HCT116 (cell line): ENCODE measurements at regions not wholly inside any gene's neighbourhood (a gene's known extent, or its start where the extent isn't known, plus 50 kb on each side); places are given as distances from the start of the nearest gene placed in this dataset.

ENCODE experiments used
- ATAC-seq: fragments of 200-7000 bp; cut with Tn5 transposase; 2 replicates; pipeline ENCODE4 v1.9.1; 2020; ENCODE audit warnings: mild to moderate bottlenecking, moderate library complexity
- BruUV-seq: library from RNA; stranded (reverse); fragments of 400-500 nt; replicated peaks from 2 replicates; lab custom pipeline; 2021; lab: Mats Ljungman, UMichigan
- CTCF ChIA-PET: fragments of 300-600 bp; sonication (Branson Sonifier 250); formaldehyde crosslinking; loops from one replicate; lab custom pipeline; 2021; ENCODE audit warnings: antibody characterized with exemption; lab: Charles Lee
- POLR2A ChIA-PET: fragments of 300-600, 350-600 bp; sonication (Branson Sonifier 250); formaldehyde crosslinking; loops from one replicate; lab custom pipeline; 2021; ENCODE audit warnings: antibody characterized with exemption; lab: Charles Lee
- RAD21 ChIA-PET, 2 experiments: fragments of 300-600 bp; sonication (Branson Sonifier 250); formaldehyde crosslinking; loops; one replicate each; lab custom pipeline; 2023; ENCODE audit warnings: low total read pairs in 2 of 2; ENCODE audit not compliant: uncharacterized antibody in 2 of 2, unreplicated experiment in 2 of 2, low non-redundant PET in 1 of 2; lab: Charles Lee
- DNase-seq: peaks from one replicate; pipeline ENCODE4 v3.0.0-alpha.2; 2010; ENCODE audit warnings: low read depth, low spot score
- H2AFZ ChIP-seq: fragments of 200-600 bp; shearing (Covaris generic), sonication (generic); 2 replicates; pipeline ENCODE4 v1.6.1; 2017; ENCODE audit warnings: low read depth, mixed run types, mixed read lengths, antibody characterized with exemption, low read length; ENCODE audit not compliant: poor library complexity, severe bottlenecking
- H3K27ac ChIP-seq: 2 replicates; pipeline ENCODE4 v1.5.1; 2012; ENCODE audit warnings: low read depth, low read length
- H3K27me3 ChIP-seq: fragments of 200-600 bp; sonication (generic); 2 replicates; pipeline ENCODE4 v1.6.1; 2016; ENCODE audit warnings: mixed run types, low read length, mixed read lengths; ENCODE audit not compliant: insufficient read depth
- H3K36me3 ChIP-seq, 2 experiments: fragments of 200-500 bp in 1 of 2; fragments of 200-600 bp in 1 of 2; sonication (Bioruptor generic) in 1 of 2; sonication (generic) in 1 of 2; 2 replicates each; pipeline versions ENCODE4 v1.5.1 to v1.6.1; 2014 to 2016; ENCODE audit warnings: low read length in 2 of 2, inconsistent platforms in 1 of 2, mixed read lengths in 1 of 2, mixed run types in 1 of 2; ENCODE audit not compliant: insufficient read depth in 2 of 2, control insufficient read depth in 1 of 2
- H3K4me1 ChIP-seq, 2 experiments: fragments of 200-600 bp in 1 of 2; sonication (generic) in 1 of 2; 2 replicates each; pipeline versions ENCODE4 v1.5.1 to v1.6.1; 2012 to 2017; ENCODE audit warnings: low read length in 2 of 2, inconsistent platforms in 1 of 2, mild to moderate bottlenecking in 1 of 2, mixed read lengths in 1 of 2, mixed run types in 1 of 2, moderate library complexity in 1 of 2; ENCODE audit not compliant: insufficient read depth in 2 of 2, control insufficient read depth in 1 of 2
- H3K4me2 ChIP-seq: fragments of 200-600 bp; sonication (generic); 2 replicates; pipeline ENCODE4 v1.6.1; 2017; ENCODE audit warnings: mixed run types, low read length, mixed read lengths
- H3K4me3 ChIP-seq, 2 experiments: fragments of 200-600 bp in 1 of 2; sonication (generic) in 1 of 2; replicated peaks in 1 of 2; 2 replicates each; pipeline ENCODE4 v1.5.1; 2011 to 2016; ENCODE audit warnings: low read length in 2 of 2, control low read depth in 1 of 2, low read depth in 1 of 2, mild to moderate bottlenecking in 1 of 2, mixed read lengths in 1 of 2, mixed run types in 1 of 2
- H3K79me2 ChIP-seq: fragments of 200-600 bp; sonication (generic); 2 replicates; pipeline ENCODE4 v1.6.1; 2017; ENCODE audit warnings: mild to moderate bottlenecking, mixed run types, low read length, moderate library complexity, mixed read lengths; ENCODE audit not compliant: insufficient read depth
- H3K9ac ChIP-seq: fragments of 200-600 bp; sonication (generic); 2 replicates; pipeline ENCODE4 v1.6.1; 2016; ENCODE audit warnings: low read length, mixed read lengths
- H3K9me2 ChIP-seq: fragments of 200-600 bp; sonication (generic), shearing (Covaris generic); 2 replicates; pipeline ENCODE4 v1.6.1; 2017; ENCODE audit warnings: mixed run types, mild to moderate bottlenecking, moderate library complexity; ENCODE audit not compliant: insufficient read depth
- H3K9me3 ChIP-seq, 2 experiments: fragments of 200-500 bp in 1 of 2; fragments of 200-600 bp in 1 of 2; sonication (Bioruptor generic) in 1 of 2; sonication (generic) in 1 of 2; 2 replicates each; pipeline ENCODE4 v1.6.1; 2014 to 2017; ENCODE audit warnings: low read length in 2 of 2, mixed read lengths in 2 of 2, inconsistent platforms in 1 of 2, low read depth in 1 of 2, mild to moderate bottlenecking in 1 of 2, mixed run types in 1 of 2, moderate library complexity in 1 of 2; ENCODE audit not compliant: control insufficient read depth in 1 of 2, insufficient read depth in 1 of 2
- H4K20me1 ChIP-seq: fragments of 200-600 bp; sonication (generic), shearing (Covaris generic); 2 replicates; pipeline ENCODE4 v1.6.1; 2017; ENCODE audit warnings: mixed run types, mild to moderate bottlenecking, moderate library complexity; ENCODE audit not compliant: insufficient read depth
- CBX3 ChIP-seq: IDR thresholded peaks from 2 replicates; pipeline ENCODE4 v1.6.1; 2012; ENCODE audit warnings: low read depth
- EGR1 ChIP-seq: IDR thresholded peaks from 2 replicates; pipeline ENCODE4 v1.6.1; 2012; ENCODE audit warnings: low read depth
- ELF1 ChIP-seq: IDR thresholded peaks from 2 replicates; pipeline ENCODE4 v1.6.1; 2012; ENCODE audit warnings: low read depth, borderline replicate concordance
- EZH2 ChIP-seq: fragments of 200-600 bp; sonication (generic); IDR thresholded peaks from 2 replicates; pipeline ENCODE4 v1.6.1; 2017; ENCODE audit warnings: antibody characterized with exemption, mixed run types
- EZH2phosphoT487 ChIP-seq: fragments of 200-600 bp; IDR thresholded peaks from 2 replicates; pipeline ENCODE4 v1.6.1; 2018; ENCODE audit warnings: antibody characterized with exemption, borderline replicate concordance
- POLR2A ChIP-seq: IDR thresholded peaks from 2 replicates; pipeline ENCODE4 v1.7.0; 2011; ENCODE audit warnings: borderline replicate concordance; ENCODE audit not compliant: insufficient read depth, insufficient read length; ENCODE audit errors: extremely low read depth
- POLR2AphosphoS5 ChIP-seq: IDR thresholded peaks from 2 replicates; pipeline ENCODE4 v1.6.1; 2011; ENCODE audit warnings: mild to moderate bottlenecking, low read depth, low read length, moderate library complexity
- RAD21 ChIP-seq: IDR thresholded peaks from 2 replicates; pipeline ENCODE4 v1.6.1; 2012; ENCODE audit warnings: low read depth, mild to moderate bottlenecking
- SIN3A ChIP-seq: IDR thresholded peaks from 2 replicates; pipeline ENCODE4 v1.6.1; 2012; ENCODE audit warnings: low read depth
- SP1 ChIP-seq: IDR thresholded peaks from 2 replicates; pipeline ENCODE4 v1.6.1; 2012; ENCODE audit warnings: low read depth
- SRF ChIP-seq: IDR thresholded peaks from 2 replicates; pipeline ENCODE4 v1.6.1; 2012; ENCODE audit warnings: low read depth
- TCF7L2 ChIP-seq: IDR thresholded peaks from 2 replicates; pipeline ENCODE4 v1.7.0; 2011; ENCODE audit warnings: borderline replicate concordance, inconsistent platforms; ENCODE audit not compliant: insufficient read depth, insufficient read length; ENCODE audit errors: extremely low read depth
- YY1 ChIP-seq: IDR thresholded peaks from 2 replicates; pipeline ENCODE4 v1.6.1; 2011; ENCODE audit warnings: low read length, low read depth, moderate library complexity, mild to moderate bottlenecking; ENCODE audit not compliant: insufficient replicate concordance; ENCODE audit errors: extremely low read depth
- ZFX ChIP-seq: fragments of 450-650 bp; IDR thresholded peaks from 2 replicates; pipeline ENCODE4 v1.6.1; 2017
- ZNF274 ChIP-seq: fragments of 200-500 bp; sonication (Bioruptor generic); IDR thresholded peaks from 2 replicates; pipeline ENCODE4 v1.6.1; 2014; ENCODE audit warnings: mild to moderate bottlenecking, low read depth, low read length, inconsistent platforms
- intact Hi-C: fragments of 100-400 bp; cut with micrococcal nuclease; formaldehyde crosslinking; loops from 2 replicates; pipeline ENCODE4 v1.10.0; 2022
- TF ChIP-seq, protein P1 (sequence below): IDR thresholded peaks from 2 replicates; pipeline ENCODE4 v1.6.1; 2012; ENCODE audit warnings: low read depth
- TF ChIP-seq, protein P2 (sequence below), 3 experiments: fragments of 200-600 bp in 1 of 3; sonication (generic) in 1 of 3; IDR thresholded peaks in 2 of 3; conservative IDR thresholded peaks in 1 of 3; 2 replicates each; pipeline ENCODE4 v1.5.1; 2012 to 2017; ENCODE audit warnings: low read depth in 2 of 3, low read length in 2 of 3, antibody characterized with exemption in 1 of 3, borderline replicate concordance in 1 of 3, control low read depth in 1 of 3, mild to moderate bottlenecking in 1 of 3, mixed read lengths in 1 of 3, mixed run types in 1 of 3, moderate library complexity in 1 of 3; ENCODE audit not compliant: insufficient read depth in 1 of 3
- TF ChIP-seq, protein P3 (sequence below): IDR thresholded peaks from 2 replicates; pipeline ENCODE4 v1.6.1; 2012

DNA sequence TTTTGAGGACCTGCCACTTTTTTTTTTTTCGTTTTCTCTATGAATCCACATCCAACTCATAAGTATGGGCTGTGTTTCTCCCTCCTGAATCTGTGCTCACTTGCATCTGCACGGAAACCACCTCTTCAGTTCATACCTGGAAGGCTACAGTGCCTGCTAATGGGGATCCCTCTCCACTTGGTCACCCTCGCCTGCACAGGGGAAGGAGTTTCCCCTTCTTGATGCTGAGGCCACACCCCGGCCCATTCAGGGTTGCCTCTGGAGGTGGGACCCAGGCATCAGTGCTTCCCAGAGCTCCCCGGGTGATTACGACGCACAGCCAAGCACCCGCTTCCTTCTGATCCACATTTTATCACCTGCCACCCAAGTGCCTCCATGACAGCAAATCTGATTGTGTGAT, 85.9 kb upstream of the TBC1D3K start:
- Histone ChIP-seq H4K20me1 (no peaks in the 10 kb centered on the region), H3K4me2 (no peak overlapping the region), H3K9ac (no peak overlapping the region), H3K4me3 (no peak overlapping the region), H3K27me3 (no peaks in the 10 kb centered on the region; the same call in 1 of the 2 replicates), H3K9me2 (no peaks in the 10 kb centered on the region), H3K27ac (no peak overlapping the region), H3K4me1 (no peaks in the 10 kb centered on the region), H3K79me2 (no peaks in the 10 kb centered on the region), H2AFZ (no peak overlapping the region), H3K36me3 (no peaks in the 10 kb centered on the region), H3K9me3 (no peaks in the 10 kb centered on the region)
- RAD21 ChIA-PET, result no interaction called here
- no TSS peak for BruUV-seq
- POLR2A ChIA-PET, result no interaction called here
- no peak for ATAC-seq
- no peak for DNase-seq
- no peak for TF ChIP-seq SIN3A
- TF ChIP-seq EZH2phosphoT487, result no peak
- no peak for TF ChIP-seq CBX3
- no peak for TF ChIP-seq ZFX
- no peak for TF ChIP-seq EGR1
- TF ChIP-seq RAD21, result no peak
- no peak for TF ChIP-seq POLR2A
- TF ChIP-seq ZNF274, result no peak
- TF ChIP-seq YY1, result no peak
- TF ChIP-seq, protein P1, sequence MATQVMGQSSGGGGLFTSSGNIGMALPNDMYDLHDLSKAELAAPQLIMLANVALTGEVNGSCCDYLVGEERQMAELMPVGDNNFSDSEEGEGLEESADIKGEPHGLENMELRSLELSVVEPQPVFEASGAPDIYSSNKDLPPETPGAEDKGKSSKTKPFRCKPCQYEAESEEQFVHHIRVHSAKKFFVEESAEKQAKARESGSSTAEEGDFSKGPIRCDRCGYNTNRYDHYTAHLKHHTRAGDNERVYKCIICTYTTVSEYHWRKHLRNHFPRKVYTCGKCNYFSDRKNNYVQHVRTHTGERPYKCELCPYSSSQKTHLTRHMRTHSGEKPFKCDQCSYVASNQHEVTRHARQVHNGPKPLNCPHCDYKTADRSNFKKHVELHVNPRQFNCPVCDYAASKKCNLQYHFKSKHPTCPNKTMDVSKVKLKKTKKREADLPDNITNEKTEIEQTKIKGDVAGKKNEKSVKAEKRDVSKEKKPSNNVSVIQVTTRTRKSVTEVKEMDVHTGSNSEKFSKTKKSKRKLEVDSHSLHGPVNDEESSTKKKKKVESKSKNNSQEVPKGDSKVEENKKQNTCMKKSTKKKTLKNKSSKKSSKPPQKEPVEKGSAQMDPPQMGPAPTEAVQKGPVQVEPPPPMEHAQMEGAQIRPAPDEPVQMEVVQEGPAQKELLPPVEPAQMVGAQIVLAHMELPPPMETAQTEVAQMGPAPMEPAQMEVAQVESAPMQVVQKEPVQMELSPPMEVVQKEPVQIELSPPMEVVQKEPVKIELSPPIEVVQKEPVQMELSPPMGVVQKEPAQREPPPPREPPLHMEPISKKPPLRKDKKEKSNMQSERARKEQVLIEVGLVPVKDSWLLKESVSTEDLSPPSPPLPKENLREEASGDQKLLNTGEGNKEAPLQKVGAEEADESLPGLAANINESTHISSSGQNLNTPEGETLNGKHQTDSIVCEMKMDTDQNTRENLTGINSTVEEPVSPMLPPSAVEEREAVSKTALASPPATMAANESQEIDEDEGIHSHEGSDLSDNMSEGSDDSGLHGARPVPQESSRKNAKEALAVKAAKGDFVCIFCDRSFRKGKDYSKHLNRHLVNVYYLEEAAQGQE, result no peak
- TF ChIP-seq, protein P2, sequence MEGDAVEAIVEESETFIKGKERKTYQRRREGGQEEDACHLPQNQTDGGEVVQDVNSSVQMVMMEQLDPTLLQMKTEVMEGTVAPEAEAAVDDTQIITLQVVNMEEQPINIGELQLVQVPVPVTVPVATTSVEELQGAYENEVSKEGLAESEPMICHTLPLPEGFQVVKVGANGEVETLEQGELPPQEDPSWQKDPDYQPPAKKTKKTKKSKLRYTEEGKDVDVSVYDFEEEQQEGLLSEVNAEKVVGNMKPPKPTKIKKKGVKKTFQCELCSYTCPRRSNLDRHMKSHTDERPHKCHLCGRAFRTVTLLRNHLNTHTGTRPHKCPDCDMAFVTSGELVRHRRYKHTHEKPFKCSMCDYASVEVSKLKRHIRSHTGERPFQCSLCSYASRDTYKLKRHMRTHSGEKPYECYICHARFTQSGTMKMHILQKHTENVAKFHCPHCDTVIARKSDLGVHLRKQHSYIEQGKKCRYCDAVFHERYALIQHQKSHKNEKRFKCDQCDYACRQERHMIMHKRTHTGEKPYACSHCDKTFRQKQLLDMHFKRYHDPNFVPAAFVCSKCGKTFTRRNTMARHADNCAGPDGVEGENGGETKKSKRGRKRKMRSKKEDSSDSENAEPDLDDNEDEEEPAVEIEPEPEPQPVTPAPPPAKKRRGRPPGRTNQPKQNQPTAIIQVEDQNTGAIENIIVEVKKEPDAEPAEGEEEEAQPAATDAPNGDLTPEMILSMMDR (IDR thresholded peaks at IDR 0.05 in 2 of 3, conservative IDR thresholded peaks at IDR 0.05 in 1 of 3; ENCODE audit: borderline replicate concordance in 1 of 3, insufficient read depth in 1 of 3, low read depth in 2 of 3, low read length in 2 of 3), result no peak
- no peak for TF ChIP-seq EZH2
- TF ChIP-seq TCF7L2, result no peak
- TF ChIP-seq SP1, result no peak
- TF ChIP-seq, protein P3, sequence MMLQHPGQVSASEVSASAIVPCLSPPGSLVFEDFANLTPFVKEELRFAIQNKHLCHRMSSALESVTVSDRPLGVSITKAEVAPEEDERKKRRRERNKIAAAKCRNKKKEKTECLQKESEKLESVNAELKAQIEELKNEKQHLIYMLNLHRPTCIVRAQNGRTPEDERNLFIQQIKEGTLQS, result no peak
- TF ChIP-seq POLR2AphosphoS5, result no peak
- TF ChIP-seq ELF1, result no peak
- TF ChIP-seq SRF, result no peak
- intact Hi-C loops, result no loop called here
- CTCF ChIA-PET, result no interaction called here
